ENCODE measurements at regions not wholly inside any gene's neighbourhood (a gene's known extent, or its start where the extent isn't known, plus 50 kb on each side); places are given as distances from the start of the nearest gene placed in this dataset.

GRCh38 chr4:18285357-18285756 is 263.8 kb upstream of the LCORL start:
- DNase-seq, result no peak

GRCh38 chr4:18278244-18278643 is 256.7 kb upstream of the LCORL start:
- no peak for DNase-seq

- no peak for DNase-seq
Measured at GRCh38 chr4:18262832-18263231, 241.3 kb upstream of the LCORL start.

GRCh38 chr4:18252052-18252451 is 230.5 kb upstream of the LCORL start:
- no peak for DNase-seq

- no peak for DNase-seq
Measured at GRCh38 chr4:18250564-18250963, 229.0 kb upstream of the LCORL start.

GRCh38 chr4:18248611-18249010 is 227.1 kb upstream of the LCORL start:
- no peak for DNase-seq

GRCh38 chr4:18247189-18247588 is 225.6 kb upstream of the LCORL start:
- no peak for DNase-seq

GRCh38 chr4:18242919-18243693 is 221.6 kb upstream of the LCORL start:
- DNase-seq, result no peak

- DNase-seq, result no peak
Measured at GRCh38 chr4:18241727-18242126, 220.2 kb upstream of the LCORL start.

- no peak for DNase-seq
Measured at GRCh38 chr4:18234108-18234507, 212.6 kb upstream of the LCORL start.

GRCh38 chr4:18231726-18232125 is 210.2 kb upstream of the LCORL start:
- no peak for DNase-seq

- DNase-seq, result no peak
Measured at GRCh38 chr4:18227880-18228279, 206.3 kb upstream of the LCORL start.

GRCh38 chr4:18214411-18215055 is 193.0 kb upstream of the LCORL start:
- DNase-seq, result no peak

- no peak for DNase-seq
Measured at GRCh38 chr4:18213576-18214198, 192.1 kb upstream of the LCORL start.

GRCh38 chr4:18209448-18209847 is 187.9 kb upstream of the LCORL start:
- no peak for DNase-seq

- no peak for DNase-seq
Measured at GRCh38 chr4:18203966-18204365, 182.4 kb upstream of the LCORL start.

- no peak for DNase-seq
Measured at GRCh38 chr4:18202486-18202885, 180.9 kb upstream of the LCORL start.

- no peak for DNase-seq
Measured at GRCh38 chr4:18201885-18202284, 180.3 kb upstream of the LCORL start.

- no peak for DNase-seq
Measured at GRCh38 chr4:18198653-18199052, 177.1 kb upstream of the LCORL start.

GRCh38 chr4:18197467-18197866 is 175.9 kb upstream of the LCORL start:
- DNase-seq, result no peak

- DNase-seq, result no peak
Measured at GRCh38 chr4:18194278-18194677, 172.7 kb upstream of the LCORL start.

- DNase-seq, result no peak
Measured at GRCh38 chr4:18192901-18193300, 171.3 kb upstream of the LCORL start.

GRCh38 chr4:18185491-18185890 is 163.9 kb upstream of the LCORL start:
- DNase-seq, result peak; percentile 3

- DNase-seq, result no peak
Measured at GRCh38 chr4:18180892-18181291, 159.3 kb upstream of the LCORL start.
